Mucosa of stomach (tissue), 1 donor: ENCODE measurements at regions not wholly inside any gene's neighbourhood (a gene's known extent, or its start where the extent isn't known, plus 50 kb on each side); places are given as distances from the start of the nearest gene placed in this dataset.

Source experiments
- H3K27me3 ChIP-seq: one replicate; pipeline ENCODE4 v1.7.0; 2013; ENCODE audit warnings: mild to moderate bottlenecking, low read length; ENCODE audit not compliant: control insufficient read depth, insufficient read depth
- H3K36me3 ChIP-seq: one replicate; pipeline ENCODE4 v1.7.0; 2013; ENCODE audit warnings: low read length; ENCODE audit not compliant: control insufficient read depth, insufficient read depth
- H3K4me1 ChIP-seq: one replicate; pipeline ENCODE4 v1.7.0; 2013; ENCODE audit warnings: mild to moderate bottlenecking, low read length; ENCODE audit not compliant: control insufficient read depth, insufficient read depth
- H3K4me3 ChIP-seq: one replicate; pipeline ENCODE4 v1.7.0; 2013; ENCODE audit warnings: low read length
- H3K9ac ChIP-seq: one replicate; pipeline ENCODE4 v1.7.0; 2013; ENCODE audit warnings: mild to moderate bottlenecking, low read length, moderate library complexity
- H3K9me3 ChIP-seq: one replicate; pipeline ENCODE4 v1.7.0; 2013; ENCODE audit warnings: mild to moderate bottlenecking, low read length, moderate library complexity; ENCODE audit not compliant: control insufficient read depth
- donor health status: Pancreatic carcinoma.

DNA sequence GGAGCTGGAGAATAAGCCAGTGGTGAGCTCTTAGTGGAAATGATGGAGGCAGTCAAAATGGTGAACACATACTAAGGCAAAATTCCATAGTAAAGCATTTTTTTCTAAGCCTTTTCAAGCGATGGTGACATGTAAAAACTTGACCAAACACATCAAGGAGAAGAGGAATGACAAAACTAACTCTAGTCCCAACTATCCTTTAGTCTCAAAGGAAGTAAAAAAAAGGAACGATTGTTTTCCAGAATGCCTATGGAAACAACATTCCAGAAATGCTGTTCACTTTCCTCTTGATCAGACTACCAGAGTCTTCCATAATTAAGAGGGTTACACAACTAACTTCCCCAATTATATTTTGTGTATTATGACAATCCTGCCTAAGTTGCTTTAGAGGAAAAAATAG, 715.6 kb downstream of the EPHA4 start:
- Histone ChIP-seq H3K4me3 (no peak overlapping the region), H3K36me3 (no peaks in the 10 kb centered on the region), H3K4me1 (no peaks in the 10 kb centered on the region), H3K9ac (no peak overlapping the region), H3K27me3 (no peaks in the 10 kb centered on the region), H3K9me3 (no peaks in the 10 kb centered on the region)

DNA sequence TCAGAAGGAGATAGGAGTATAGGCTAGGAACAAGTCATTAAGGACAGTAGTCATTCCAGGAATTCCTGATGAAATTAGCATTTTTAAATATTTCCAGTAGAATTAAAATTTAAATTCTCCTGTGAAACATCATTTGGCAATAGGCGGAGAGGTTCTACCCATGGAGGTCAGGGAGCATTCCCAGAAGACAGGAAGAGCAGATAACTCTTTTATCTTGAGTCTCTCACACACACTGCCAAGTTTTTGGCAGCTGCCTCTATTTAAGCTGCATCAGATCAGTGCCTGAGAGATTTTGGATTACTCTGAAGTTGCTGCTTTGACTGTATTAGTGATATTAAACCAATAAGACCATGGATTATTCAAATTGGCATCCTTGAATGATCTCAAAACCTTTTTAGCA, 714.7 kb downstream of the EPHA4 start:
- Histone ChIP-seq H3K27me3 (no peaks in the 10 kb centered on the region), H3K4me3 (no peak overlapping the region), H3K9ac (no peak overlapping the region), H3K36me3 (no peaks in the 10 kb centered on the region), H3K4me1 (no peaks in the 10 kb centered on the region), H3K9me3 (no peaks in the 10 kb centered on the region)

GRCh38 chr2:220858101-220858500, 714.0 kb downstream of the EPHA4 start:
- Histone ChIP-seq H3K4me1 (no peaks in the 10 kb centered on the region), H3K36me3 (no peaks in the 10 kb centered on the region), H3K9me3 (no peaks in the 10 kb centered on the region), H3K27me3 (no peaks in the 10 kb centered on the region), H3K9ac (no peak overlapping the region), H3K4me3 (no peak overlapping the region)

DNA sequence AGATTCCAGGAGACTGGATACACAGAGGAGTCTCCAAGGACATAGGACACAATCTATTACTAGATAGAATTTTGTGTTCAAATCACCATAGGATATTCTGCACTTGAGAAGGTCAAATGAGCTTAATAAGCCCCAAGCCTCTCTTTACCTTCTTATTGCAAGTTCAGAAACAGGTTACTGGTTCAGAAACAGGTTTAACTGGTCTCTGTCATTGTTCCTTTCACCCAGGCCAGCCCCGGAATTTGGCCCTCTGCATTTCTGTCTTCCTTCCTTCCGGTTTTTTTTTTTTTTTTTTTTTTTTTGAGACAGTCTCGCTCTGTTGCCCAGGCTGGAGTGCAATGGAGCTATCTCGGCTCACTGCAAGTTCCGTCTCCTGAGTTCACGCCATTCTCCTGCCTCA, 700.2 kb downstream of the EPHA4 start:
- Histone ChIP-seq H3K36me3 (no peaks in the 10 kb centered on the region), H3K27me3 (no peaks in the 10 kb centered on the region), H3K9ac (no peak overlapping the region), H3K4me1 (no peaks in the 10 kb centered on the region), H3K9me3 (no peaks in the 10 kb centered on the region), H3K4me3 (no peak overlapping the region)

GRCh38 chr2:220876080-220876824, 695.9 kb downstream of the EPHA4 start:
- no peak overlapping the region for H3K4me3 ChIP-seq
- no peaks in the 10 kb centered on the region for H3K36me3 ChIP-seq
- no peaks in the 10 kb centered on the region for H3K4me1 ChIP-seq
- no peaks in the 10 kb centered on the region for H3K27me3 ChIP-seq
- H3K9ac ChIP-seq, result no peak overlapping the region
- no peaks in the 10 kb centered on the region for H3K9me3 ChIP-seq

DNA sequence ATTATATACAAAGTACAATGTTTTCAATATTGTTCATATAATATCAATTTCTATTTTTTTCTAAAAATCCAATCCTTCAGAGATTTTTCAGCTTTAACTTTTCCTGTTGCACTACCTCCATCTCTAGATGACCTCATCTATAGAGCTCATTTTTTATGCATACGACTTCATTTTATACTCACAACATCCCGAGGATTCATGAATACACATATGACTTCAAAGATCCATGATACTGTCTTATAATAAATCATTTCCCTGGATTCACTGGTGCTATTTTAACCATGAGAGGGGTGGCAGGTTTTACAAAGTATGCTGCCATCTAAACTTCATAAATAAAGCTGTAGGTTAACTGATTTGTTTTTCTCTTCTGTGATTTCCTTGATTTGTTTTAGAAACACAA, 694.6 kb downstream of the EPHA4 start:
- Histone ChIP-seq H3K36me3 (no peaks in the 10 kb centered on the region), H3K9me3 (no peaks in the 10 kb centered on the region), H3K27me3 (no peaks in the 10 kb centered on the region), H3K9ac (no peak overlapping the region), H3K4me1 (no peaks in the 10 kb centered on the region), H3K4me3 (no peak overlapping the region)

GRCh38 chr2:220877897-220878296, 694.2 kb downstream of the EPHA4 start:
- no peaks in the 10 kb centered on the region for H3K4me1 ChIP-seq
- H3K9ac ChIP-seq, result no peak overlapping the region
- H3K27me3 ChIP-seq, result no peaks in the 10 kb centered on the region
- H3K36me3 ChIP-seq, result no peaks in the 10 kb centered on the region
- no peaks in the 10 kb centered on the region for H3K9me3 ChIP-seq
- H3K4me3 ChIP-seq, result no peak overlapping the region

GRCh38 chr2:220880623-220881596, 691.2 kb downstream of the EPHA4 start:
- Histone ChIP-seq H3K9me3 (no peaks in the 10 kb centered on the region), H3K36me3 (no peaks in the 10 kb centered on the region), H3K27me3 (no peaks in the 10 kb centered on the region), H3K9ac (no peak overlapping the region), H3K4me1 (no peaks in the 10 kb centered on the region), H3K4me3 (no peak overlapping the region)

- Histone ChIP-seq H3K4me3 (no peak overlapping the region), H3K4me1 (no peaks in the 10 kb centered on the region), H3K9me3 (no peaks in the 10 kb centered on the region), H3K27me3 (no peaks in the 10 kb centered on the region), H3K36me3 (no peaks in the 10 kb centered on the region), H3K9ac (no peak overlapping the region)
Measured at GRCh38 chr2:220882507-220882906, 689.6 kb downstream of the EPHA4 start.

- Histone ChIP-seq H3K9me3 (no peaks in the 10 kb centered on the region), H3K36me3 (no peaks in the 10 kb centered on the region), H3K9ac (no peak overlapping the region), H3K4me1 (no peaks in the 10 kb centered on the region), H3K27me3 (no peaks in the 10 kb centered on the region), H3K4me3 (no peak overlapping the region)
Measured at GRCh38 chr2:220885593-220885992, 686.5 kb downstream of the EPHA4 start.

DNA sequence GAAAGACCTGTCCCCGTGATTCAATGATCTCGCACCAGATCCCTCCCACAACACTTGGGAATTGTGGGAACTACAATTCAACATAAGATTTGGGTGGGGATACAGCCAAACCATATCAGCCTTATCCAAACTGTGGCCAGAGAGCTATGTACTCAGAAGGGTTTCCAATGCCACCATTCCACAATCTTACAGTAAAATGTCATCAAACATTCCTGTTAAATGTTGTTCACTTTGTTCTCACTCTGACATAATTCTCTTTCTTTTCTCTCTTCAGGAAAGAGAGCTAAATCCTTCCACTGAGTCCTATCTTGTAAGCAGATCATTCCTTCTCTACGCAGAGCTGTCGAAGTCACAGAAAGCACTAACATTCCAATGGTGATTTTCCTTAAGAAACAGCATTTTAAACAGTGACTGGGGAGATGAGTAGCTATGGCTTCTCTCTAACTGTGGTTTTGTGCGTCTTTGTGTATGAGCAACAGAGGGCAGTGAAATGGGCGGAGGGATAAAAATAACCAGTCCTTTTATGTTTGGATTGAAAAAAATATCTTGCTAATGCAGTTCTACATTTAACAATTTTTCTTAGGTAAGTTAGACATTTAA, 684.7 kb downstream of the EPHA4 start:
- Histone ChIP-seq H3K9me3 (no peaks in the 10 kb centered on the region), H3K4me3 (no peak overlapping the region), H3K27me3 (no peaks in the 10 kb centered on the region)

GRCh38 chr2:220887876-220888275, 684.2 kb downstream of the EPHA4 start:
- Histone ChIP-seq H3K9ac (no peak overlapping the region), H3K27me3 (no peaks in the 10 kb centered on the region), H3K4me1 (no peaks in the 10 kb centered on the region), H3K4me3 (no peak overlapping the region), H3K9me3 (no peaks in the 10 kb centered on the region), H3K36me3 (no peaks in the 10 kb centered on the region)

More for the DNA sequence above, 684.7 kb downstream of the EPHA4 start:
- H3K36me3 ChIP-seq, result no peaks in the 10 kb centered on the region
- no peaks in the 10 kb centered on the region for H3K4me1 ChIP-seq
- H3K9ac ChIP-seq, result no peak overlapping the region
